ENCODE measurements at regions not wholly inside any gene's neighbourhood (a gene's known extent, or its start where the extent isn't known, plus 50 kb on each side); places are given as distances from the start of the nearest gene placed in this dataset.

- no peak for TF ChIP-seq CTCF (IDR thresholded peaks at IDR 0.05)
- no peak for TF ChIP-seq POLR2A (IDR thresholded peaks at IDR 0.05)
Measured at GRCh38 chr5:54900984-54901725, 84.2 kb downstream of the ESM1 start.
